ENCODE measurements at regions not wholly inside any gene's neighbourhood (a gene's known extent, or its start where the extent isn't known, plus 50 kb on each side); places are given as distances from the start of the nearest gene placed in this dataset.
"Not testable (repeated sequence)": the region's sequence is repeated elsewhere in the genome, so short reads cannot be mapped to it uniquely, and the experiment has no call there.

GRCh38 chr1:234763910-234764309 lies 153.9 kb upstream of the IRF2BP2 start:
- no peak for DNase-seq (ENCODE audit: low spot score)

- DNase-seq (ENCODE audit: low spot score): no peak
Measured at GRCh38 chr1:234763367-234763766, 153.4 kb upstream of the IRF2BP2 start.

GRCh38 chr1:234762127-234762526 lies 152.1 kb upstream of the IRF2BP2 start:
- DNase-seq (ENCODE audit: low spot score): not testable (repeated sequence)

GRCh38 chr1:234760303-234760723 lies 150.3 kb upstream of the IRF2BP2 start:
- DNase-seq (ENCODE audit: low spot score): peak; percentile 76

- no peak for DNase-seq (ENCODE audit: low spot score)
Measured at GRCh38 chr1:234759888-234760287, 149.9 kb upstream of the IRF2BP2 start.

- DNase-seq (ENCODE audit: low spot score): no peak
Measured at GRCh38 chr1:234758851-234759250, 148.9 kb upstream of the IRF2BP2 start.

GRCh38 chr1:234756857-234757256 lies 146.9 kb upstream of the IRF2BP2 start:
- DNase-seq (ENCODE audit: low spot score): no peak

- peak; percentile 95 for DNase-seq (ENCODE audit: low spot score)
Measured at GRCh38 chr1:234756066-234756774, 146.2 kb upstream of the IRF2BP2 start.

- DNase-seq (ENCODE audit: low spot score): peak; percentile 98
Measured at GRCh38 chr1:234755449-234755863, 145.5 kb upstream of the IRF2BP2 start.

- DNase-seq (ENCODE audit: low spot score): no peak
Measured at GRCh38 chr1:234753979-234754378, 144.0 kb upstream of the IRF2BP2 start.

GRCh38 chr1:234752927-234753326 lies 142.9 kb upstream of the IRF2BP2 start:
- DNase-seq (ENCODE audit: low spot score): no peak

- DNase-seq (ENCODE audit: low spot score): no peak
Measured at GRCh38 chr1:234751678-234752077, 141.7 kb upstream of the IRF2BP2 start.

- DNase-seq (ENCODE audit: low spot score): no peak
Measured at GRCh38 chr1:234750922-234751627, 141.1 kb upstream of the IRF2BP2 start.

GRCh38 chr1:234748713-234749112 lies 138.7 kb upstream of the IRF2BP2 start:
- DNase-seq (ENCODE audit: low spot score): no peak

GRCh38 chr1:234748066-234748465 lies 138.1 kb upstream of the IRF2BP2 start:
- no peak for DNase-seq (ENCODE audit: low spot score)

GRCh38 chr1:234746798-234747196 lies 136.8 kb upstream of the IRF2BP2 start:
- DNase-seq (ENCODE audit: low spot score): no peak

- DNase-seq (ENCODE audit: low spot score): peak; percentile 95
Measured at GRCh38 chr1:234745844-234746797, 136.1 kb upstream of the IRF2BP2 start.

GRCh38 chr1:234745276-234745675 lies 135.3 kb upstream of the IRF2BP2 start:
- no peak for DNase-seq (ENCODE audit: low spot score)

GRCh38 chr1:234743791-234744611 lies 134.0 kb upstream of the IRF2BP2 start:
- DNase-seq (ENCODE audit: low spot score): peak; percentile 38

GRCh38 chr1:234742622-234743021 lies 132.6 kb upstream of the IRF2BP2 start:
- DNase-seq (ENCODE audit: low spot score): no peak

- DNase-seq (ENCODE audit: low spot score): no peak
Measured at GRCh38 chr1:234737967-234738314, 128.0 kb upstream of the IRF2BP2 start.

All from A172 (cell line).